Lower leg skin (tissue), 4 donors: ENCODE measurements at regions not wholly inside any gene's neighbourhood (a gene's known extent, or its start where the extent isn't known, plus 50 kb on each side); places are given as distances from the start of the nearest gene placed in this dataset.

Experiments
- DNase-seq, 2 donors: peaks; one replicate each; pipeline ENCODE4 v3.0.0-alpha.2; 2019; ENCODE audit warnings: low spot score in 2 of 2
- H3K4me3 ChIP-seq: fragments of 200-600 bp; sonication (generic); 2 replicates; pipeline ENCODE4 v1.5.1; 2017; ENCODE audit warnings: mild to moderate bottlenecking, low read depth; ENCODE audit not compliant: poor library complexity, severe bottlenecking
- POLR2A ChIP-seq, 2 donors: fragments of 450-650 bp; IDR thresholded peaks; one replicate each; pipeline ENCODE4 v1.6.1; 2016 to 2017; ENCODE audit warnings: antibody characterized with exemption in 2 of 2, mild to moderate bottlenecking in 1 of 2, moderate library complexity in 1 of 2
- whole genome bisulfite sequencing, 2 donors: methylation state at CpG; one replicate each; pipeline ENCODE4 v1.1.5; 2018; 5-methylcytosine and 5-hydroxymethylcytosine counted together
- intact Hi-C: fragments of 100-400 bp; cut with DNase I; formaldehyde crosslinking; loops from one replicate; pipeline ENCODE4 v1.15.0; 2023; ENCODE audit warnings: low total_unique reads
- TF ChIP-seq, protein P1 (sequence below), 3 donors: fragments of 450-650 bp; IDR thresholded peaks; one replicate each; pipeline ENCODE4 v1.5.1; 2016; ENCODE audit warnings: antibody characterized with exemption in 3 of 3, mild to moderate bottlenecking in 3 of 3, moderate library complexity in 2 of 3

DNA sequence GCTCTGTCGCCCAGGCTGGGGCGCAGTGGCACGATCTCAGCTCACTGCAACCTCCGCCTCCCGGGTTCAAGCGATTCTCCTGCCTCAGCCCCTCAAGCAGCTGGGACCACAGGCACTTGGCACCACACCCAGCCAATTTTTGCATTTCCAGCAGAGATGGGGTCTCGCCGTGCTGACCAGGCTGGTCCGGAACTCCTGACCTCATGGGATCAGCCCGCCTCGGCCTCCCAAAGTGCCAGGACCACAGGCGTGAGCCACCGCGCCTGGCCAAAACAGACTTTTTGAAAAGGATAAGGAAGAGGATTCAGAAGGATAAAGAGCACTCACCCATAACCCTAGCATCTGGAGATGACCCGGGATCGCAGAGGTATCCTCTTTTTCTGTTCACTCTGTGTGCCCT lies 224.5 kb upstream of the AGTR2 start:
- intact Hi-C loops, result no loop called here
- no peak for DNase-seq
- no peak overlapping the region for H3K4me3 ChIP-seq
- TF ChIP-seq, protein P1, sequence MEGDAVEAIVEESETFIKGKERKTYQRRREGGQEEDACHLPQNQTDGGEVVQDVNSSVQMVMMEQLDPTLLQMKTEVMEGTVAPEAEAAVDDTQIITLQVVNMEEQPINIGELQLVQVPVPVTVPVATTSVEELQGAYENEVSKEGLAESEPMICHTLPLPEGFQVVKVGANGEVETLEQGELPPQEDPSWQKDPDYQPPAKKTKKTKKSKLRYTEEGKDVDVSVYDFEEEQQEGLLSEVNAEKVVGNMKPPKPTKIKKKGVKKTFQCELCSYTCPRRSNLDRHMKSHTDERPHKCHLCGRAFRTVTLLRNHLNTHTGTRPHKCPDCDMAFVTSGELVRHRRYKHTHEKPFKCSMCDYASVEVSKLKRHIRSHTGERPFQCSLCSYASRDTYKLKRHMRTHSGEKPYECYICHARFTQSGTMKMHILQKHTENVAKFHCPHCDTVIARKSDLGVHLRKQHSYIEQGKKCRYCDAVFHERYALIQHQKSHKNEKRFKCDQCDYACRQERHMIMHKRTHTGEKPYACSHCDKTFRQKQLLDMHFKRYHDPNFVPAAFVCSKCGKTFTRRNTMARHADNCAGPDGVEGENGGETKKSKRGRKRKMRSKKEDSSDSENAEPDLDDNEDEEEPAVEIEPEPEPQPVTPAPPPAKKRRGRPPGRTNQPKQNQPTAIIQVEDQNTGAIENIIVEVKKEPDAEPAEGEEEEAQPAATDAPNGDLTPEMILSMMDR (IDR thresholded peaks at IDR 0.05), result no peak
- TF ChIP-seq POLR2A (IDR thresholded peaks at IDR 0.05), result no peak
- 89 to 97% methylated on average over 15 to 16 of the region's 16 CpGs for WGBS, 2 donors

DNA sequence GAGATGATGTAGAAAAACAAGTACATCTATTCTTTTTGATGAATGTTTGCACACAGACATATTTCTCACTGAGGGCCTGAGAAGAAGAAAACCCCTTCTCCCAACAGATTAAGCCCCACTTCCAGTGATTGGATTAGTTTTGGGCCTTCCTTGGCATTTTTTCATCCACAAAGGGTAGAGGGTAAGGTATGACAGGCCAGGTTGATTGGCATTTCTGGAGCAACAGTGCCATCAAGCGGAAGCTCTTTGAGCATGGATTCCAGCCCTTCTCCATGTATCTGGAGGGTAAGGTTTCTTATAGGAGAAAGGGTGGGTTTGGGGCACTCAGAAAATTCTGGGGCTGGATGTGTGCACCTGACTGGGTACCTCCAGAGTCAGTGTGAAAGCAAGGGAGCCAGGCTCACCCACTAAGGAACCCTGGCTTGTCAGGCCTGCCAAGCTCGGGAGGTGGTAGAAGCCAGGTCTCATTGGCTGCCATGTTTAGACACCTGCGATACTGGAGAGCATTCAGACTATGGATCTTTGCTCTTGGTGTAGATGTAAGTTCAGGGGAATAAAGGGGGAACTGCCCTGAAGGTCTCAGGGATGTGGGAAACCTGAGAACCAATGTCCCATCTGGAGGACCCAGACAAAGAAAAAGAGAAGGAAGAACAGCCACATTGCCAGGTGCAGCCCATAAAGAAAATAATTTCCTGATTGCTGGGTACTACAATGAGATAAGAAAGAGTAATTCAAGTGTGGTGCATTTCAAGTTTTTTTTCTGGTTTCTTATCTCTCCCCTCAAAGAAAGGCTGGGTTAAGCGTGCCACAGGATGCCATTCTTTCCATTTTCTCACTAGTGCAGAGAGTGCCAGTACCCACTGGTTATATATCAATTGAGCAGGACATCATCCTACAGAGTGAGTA lies 222.3 kb upstream of the AGTR2 start:
- 81 to 82% methylated on average over 2 to 4 of the region's 4 CpGs for WGBS, 2 donors
- TF ChIP-seq POLR2A (IDR thresholded peaks at IDR 0.05), result no peak
- TF ChIP-seq, protein P1 (IDR thresholded peaks at IDR 0.05), result no peak
- DNase-seq, result no peak
- H3K4me3 ChIP-seq, result no peak overlapping the region
- intact Hi-C loops, result no loop called here

DNA sequence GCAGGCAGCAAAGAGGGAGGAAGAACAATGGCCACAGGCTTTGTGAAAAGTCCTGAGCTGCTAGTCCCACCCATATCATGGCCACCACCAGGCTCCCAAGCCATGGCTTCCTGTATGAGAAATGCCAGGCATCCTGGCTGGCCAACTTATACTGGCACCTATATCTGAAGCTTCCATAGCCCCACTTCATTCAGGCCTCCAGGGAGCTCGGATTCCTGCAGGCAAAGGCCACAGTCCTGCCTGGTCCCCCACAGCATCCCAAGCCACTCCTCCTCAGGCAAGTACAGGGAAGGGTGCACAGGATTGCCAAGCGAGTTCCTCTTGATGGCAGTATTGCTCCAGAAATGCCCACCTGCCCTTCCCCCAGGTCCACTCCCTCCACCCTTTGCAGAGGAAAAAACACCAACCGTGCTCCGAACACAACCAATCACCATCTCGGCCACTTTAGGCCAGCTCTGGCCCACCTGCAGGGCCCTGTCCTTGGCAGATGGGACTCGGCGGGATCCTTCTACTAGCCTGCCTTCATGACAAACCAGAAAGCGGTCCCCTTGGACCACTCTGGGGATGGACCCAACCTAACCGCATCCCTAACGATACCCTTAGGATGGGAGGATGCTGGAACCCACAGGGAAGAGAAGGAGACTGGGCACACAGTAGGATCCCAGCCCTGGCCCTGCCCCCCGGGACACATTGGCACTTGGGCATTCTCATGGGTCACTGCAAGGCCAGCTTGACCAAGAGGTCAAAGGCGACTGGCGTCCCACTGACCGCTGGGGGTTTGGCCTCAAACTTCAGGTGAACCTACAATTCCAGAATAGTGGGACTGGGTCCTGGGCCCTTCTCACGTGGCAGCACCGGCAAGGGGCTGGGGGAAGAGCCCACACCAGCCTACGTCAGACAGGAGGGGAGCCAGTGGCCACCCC lies 220.4 kb upstream of the AGTR2 start:
- no peak for DNase-seq
- H3K4me3 ChIP-seq, result no peak overlapping the region
- no peak for TF ChIP-seq POLR2A (IDR thresholded peaks at IDR 0.05)
- TF ChIP-seq, protein P1 (IDR thresholded peaks at IDR 0.05), result no peak
- 59 to 87% methylated on average over 11 to 17 of the region's 17 CpGs for WGBS, 2 donors
- intact Hi-C loops, result no loop called here

DNA sequence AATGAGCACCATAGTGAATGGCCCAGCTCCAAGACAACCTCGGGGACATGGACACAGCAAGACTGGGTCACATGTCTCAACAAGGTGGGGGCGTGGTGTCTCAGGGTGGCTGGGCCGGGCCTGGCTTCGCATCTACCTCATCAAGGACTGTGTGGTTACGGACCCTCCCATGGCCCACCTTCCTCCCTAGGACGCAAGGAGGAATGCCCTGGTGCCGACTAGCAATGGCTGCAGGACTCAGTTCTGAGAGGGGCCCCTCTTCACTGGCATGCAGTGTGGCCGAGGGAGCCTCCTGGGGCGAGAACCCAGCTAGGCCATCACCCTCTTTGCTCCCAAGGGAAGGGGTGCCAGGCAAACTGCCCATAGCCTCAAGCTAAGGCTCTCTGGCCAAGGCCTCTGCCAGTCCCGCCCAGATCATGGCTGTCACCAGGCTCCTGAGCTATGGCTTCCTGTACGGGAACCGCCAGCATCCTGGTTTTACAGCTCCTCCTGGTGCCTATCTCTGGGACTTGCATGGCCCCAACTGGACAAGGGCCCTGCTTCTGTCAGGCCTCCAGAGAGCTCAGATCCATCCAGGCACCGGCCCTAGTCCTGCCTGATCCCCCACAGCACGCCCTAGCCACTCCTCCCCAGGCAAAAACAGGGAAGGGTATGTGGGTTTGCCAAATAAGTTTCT lies 218.0 kb upstream of the AGTR2 start:
- 72 to 94% methylated on average over 8 to 14 of the region's 14 CpGs for WGBS, 2 donors
- no peak overlapping the region for H3K4me3 ChIP-seq
- TF ChIP-seq, protein P1 (IDR thresholded peaks at IDR 0.05), result no peak
- intact Hi-C loops, result no loop called here
- no peak for DNase-seq

DNA sequence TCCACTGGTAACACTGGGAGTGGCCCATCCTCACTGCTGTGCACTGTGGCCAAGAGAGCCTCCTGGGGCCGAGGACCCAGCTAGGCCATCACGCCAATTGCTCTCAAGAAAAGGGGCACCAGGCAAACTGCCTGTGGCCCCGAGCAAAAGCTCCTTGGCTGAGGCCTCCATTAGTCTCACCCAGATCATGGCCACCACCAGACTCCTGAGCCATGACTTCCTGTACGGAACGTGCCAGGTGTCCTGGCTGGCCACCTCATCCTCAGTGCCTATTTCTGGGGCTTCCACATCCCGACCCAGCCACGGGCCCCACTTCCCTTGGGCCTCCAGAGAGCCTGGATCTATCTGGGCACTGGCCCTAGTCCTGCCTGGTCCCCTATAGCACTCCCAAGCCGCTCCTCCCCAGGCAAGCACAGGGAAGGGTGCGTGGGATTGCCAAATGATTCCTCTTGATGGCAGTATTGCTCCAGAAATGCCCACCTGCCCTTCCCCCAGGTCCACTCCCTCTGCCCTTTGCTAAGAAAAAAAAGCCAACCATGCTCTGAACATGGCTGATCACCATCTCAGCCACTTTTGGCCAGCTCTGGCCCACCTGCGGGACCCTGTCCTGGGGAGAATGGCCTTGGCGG lies 212.6 kb upstream of the AGTR2 start:
- intact Hi-C loops, result no loop called here
- DNase-seq, result no peak
- H3K4me3 ChIP-seq, result no peak overlapping the region
- TF ChIP-seq, protein P1 (IDR thresholded peaks at IDR 0.05), result no peak
- no peak for TF ChIP-seq POLR2A (IDR thresholded peaks at IDR 0.05)
- 67 to 83% methylated on average over 6 to 11 of the region's 11 CpGs for WGBS, 2 donors
